HG03460 (cell line): ENCODE measurements at regions not wholly inside any gene's neighbourhood (a gene's known extent, or its start where the extent isn't known, plus 50 kb on each side); places are given as distances from the start of the nearest gene placed in this dataset.

Experiments used
- ATAC-seq: cut with Tn5 transposase; IDR thresholded peaks from one replicate; pipeline ENCODE4 v1.9.1; 2021; ENCODE audit not compliant: unreplicated experiment

DNA sequence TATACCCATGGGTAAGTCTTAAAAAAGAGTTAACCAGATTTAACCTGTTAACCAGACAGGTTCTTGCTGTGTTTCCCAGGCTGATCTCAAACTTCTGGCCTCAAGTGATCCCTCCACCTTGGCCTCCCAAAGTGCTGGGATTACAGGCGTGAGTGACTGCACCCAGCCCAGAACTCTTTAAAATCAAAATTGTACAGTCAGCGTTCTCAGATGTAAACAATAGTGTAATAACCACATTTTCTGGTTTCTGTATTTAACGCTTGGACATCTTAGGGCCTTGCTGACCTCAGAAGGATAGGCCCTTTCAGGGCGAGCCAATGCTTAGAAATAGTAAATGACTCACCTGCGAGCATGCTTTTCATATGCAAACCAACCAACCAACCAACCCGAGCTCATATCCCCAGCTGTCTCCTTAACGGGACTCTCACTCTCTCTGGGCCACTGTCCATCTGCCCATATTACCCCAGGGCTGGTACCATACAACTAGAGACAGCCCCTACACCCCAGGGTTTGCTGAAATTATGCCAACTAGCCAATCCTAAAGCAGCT is 415.0 kb upstream of the XYLT1 start:
- ATAC-seq: no peak

DNA sequence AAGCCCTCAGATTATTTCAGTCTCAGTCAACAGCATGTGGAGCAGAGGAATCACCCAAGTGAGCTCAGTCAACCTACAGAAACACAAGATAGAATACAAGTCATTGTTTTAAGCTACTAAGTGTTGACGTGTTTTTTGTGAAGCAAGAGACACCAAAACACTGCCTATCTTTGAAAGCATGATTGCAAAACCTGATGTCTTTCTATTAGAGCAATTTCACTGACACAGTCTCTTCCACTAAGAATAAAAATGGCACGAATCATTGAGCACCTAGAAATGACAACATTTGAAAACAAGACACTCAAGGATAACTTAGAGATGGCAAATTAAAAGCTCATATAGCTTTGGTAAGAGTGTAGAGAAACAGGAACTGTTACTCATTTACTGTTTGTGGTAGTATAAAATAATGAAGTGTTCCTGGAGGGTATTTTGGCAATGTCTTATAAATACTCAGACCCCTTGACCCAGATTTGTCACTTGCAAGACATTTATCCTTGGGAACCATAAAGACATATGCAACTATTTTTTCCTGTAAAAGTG is 407.1 kb upstream of the XYLT1 start:
- no peak for ATAC-seq

DNA sequence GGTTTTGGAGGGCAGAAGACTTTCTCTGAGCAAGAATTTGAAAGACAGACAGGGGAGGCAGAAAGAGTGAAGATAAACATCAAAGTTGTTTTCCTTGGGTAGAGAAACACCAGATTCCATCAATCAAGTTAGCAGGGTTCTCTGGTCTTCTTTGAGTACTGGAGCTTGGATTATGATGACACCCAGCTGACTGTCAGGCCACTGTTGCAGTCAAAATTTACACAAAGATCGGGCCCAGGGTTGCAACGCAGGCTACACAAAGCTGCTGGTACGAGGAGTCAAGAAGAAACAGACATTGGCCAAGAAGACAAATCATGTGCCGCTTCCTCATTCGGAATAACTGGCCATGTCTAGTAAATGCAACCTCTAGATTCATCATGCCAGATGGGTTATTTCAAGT is 396.2 kb upstream of the XYLT1 start:
- no peak for ATAC-seq

GRCh38 chr16:17861981-17862479 is 391.3 kb upstream of the XYLT1 start:
- ATAC-seq: no peak

- ATAC-seq: no peak
These were observed 387.3 kb upstream of the XYLT1 start for GRCh38 chr16:17858061-17858460.

- no peak for ATAC-seq
These were observed 383.2 kb upstream of the XYLT1 start for GRCh38 chr16:17853958-17854357.

DNA sequence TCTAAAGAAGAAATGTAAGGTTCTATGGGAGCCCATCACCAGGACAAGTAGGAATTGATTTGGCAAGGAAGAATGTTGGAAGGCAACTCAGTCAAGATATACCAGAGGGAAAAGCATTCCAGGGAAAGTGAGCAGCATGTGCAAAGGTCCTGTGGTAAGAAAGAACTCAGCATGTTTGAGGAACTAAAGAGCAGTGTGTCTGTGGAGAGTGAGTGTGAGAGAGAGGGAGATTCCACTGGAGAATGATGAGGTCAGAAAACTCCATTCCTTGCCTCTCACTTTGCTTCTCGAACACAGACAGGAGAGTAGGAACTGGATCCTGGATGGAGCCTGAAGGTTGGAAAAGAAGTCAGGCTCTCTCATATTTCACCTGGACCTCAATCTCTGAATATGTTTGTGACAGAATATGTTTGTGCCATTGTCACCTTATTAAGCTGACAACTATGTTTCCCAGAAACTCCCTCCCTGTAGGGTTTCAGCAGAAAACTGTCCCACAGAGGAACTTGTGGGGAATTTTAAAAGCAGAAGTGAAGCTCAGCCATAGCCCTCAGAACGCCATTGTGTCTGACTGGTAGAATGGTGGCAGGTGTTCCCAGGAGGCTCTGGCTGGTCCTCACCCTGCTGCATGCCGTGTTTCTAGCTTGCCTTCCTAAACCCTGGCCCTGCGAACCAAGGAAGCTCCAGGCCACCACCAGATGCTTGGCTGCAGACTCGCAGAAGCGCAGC is 382.4 kb upstream of the XYLT1 start:
- no peak for ATAC-seq

DNA sequence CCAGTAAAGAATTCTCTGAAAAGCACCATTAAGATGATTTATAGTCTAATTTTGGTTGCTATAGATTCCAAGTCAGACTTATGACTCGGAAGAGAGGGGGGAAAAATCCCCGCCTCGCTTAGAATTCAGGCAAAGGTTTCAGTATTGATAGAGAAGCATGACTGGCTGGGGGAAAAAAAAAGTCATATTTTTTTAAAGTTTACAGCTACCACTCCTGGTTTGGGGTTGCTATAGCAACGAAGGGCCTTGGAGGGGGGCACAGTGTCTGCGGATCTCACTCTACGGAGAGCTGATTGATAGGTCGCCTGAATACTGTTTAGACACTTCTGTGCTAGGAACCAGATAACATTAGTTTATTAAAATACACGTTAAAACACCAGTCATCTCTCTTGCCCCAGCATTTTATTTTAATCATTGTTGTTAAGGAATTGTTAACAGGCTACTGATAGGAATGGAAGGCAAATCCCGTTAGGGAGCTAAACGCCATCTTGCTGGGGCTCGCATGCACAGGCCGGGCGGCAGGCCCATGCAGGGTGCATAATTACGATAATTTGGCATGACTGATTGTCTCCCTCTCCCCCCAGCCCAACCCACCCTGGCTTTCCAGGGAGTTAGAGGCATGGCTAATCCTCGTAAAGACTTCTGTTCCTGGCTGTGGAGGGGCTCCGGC is 380.0 kb upstream of the XYLT1 start:
- ATAC-seq: no peak

GRCh38 chr16:17847234-17847795 is 376.6 kb upstream of the XYLT1 start:
- ATAC-seq: no peak

GRCh38 chr16:17846030-17846429 is 375.3 kb upstream of the XYLT1 start:
- ATAC-seq: no peak

- no peak for ATAC-seq
These were observed 374.3 kb upstream of the XYLT1 start for GRCh38 chr16:17845031-17845430.

DNA sequence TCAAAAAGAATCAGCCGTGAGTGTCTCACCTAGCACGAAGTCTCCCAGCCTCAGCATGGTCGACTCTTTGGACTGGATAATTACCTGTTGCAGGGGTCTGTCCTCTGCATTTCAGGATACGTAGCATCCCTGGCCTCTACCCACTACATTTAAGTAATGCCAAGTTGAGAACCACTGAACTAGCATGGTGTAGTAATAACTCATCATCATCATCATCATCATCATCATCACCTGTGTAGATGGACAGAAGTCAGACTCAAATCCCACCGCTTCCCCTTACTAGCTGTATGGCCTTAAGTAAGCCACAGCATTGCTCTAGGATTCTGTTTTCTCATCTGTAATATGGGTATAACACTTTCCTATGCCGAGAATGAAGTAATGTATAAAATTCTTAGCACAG is 373.1 kb upstream of the XYLT1 start:
- no peak for ATAC-seq

DNA sequence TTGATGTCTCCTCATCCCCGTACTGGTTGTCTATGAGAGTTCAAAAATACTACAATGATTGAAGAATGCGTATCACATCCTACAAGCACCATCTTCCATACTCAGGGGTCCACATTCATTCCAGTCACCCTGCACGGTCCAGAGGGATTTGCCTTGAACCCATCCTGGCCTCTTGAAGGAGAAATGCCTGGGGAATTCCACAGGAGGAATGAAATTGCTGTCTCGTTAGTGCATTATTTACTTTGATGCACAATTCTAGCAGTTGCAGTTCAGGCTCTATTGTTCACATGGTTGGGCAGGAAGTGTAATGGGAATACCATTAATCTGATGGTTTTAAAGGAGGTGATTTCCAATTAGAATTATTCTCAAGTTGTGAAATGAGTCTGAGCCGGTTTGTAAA is 369.1 kb upstream of the XYLT1 start:
- no peak for ATAC-seq

GRCh38 chr16:17839272-17839671 is 368.5 kb upstream of the XYLT1 start:
- ATAC-seq: no peak

DNA sequence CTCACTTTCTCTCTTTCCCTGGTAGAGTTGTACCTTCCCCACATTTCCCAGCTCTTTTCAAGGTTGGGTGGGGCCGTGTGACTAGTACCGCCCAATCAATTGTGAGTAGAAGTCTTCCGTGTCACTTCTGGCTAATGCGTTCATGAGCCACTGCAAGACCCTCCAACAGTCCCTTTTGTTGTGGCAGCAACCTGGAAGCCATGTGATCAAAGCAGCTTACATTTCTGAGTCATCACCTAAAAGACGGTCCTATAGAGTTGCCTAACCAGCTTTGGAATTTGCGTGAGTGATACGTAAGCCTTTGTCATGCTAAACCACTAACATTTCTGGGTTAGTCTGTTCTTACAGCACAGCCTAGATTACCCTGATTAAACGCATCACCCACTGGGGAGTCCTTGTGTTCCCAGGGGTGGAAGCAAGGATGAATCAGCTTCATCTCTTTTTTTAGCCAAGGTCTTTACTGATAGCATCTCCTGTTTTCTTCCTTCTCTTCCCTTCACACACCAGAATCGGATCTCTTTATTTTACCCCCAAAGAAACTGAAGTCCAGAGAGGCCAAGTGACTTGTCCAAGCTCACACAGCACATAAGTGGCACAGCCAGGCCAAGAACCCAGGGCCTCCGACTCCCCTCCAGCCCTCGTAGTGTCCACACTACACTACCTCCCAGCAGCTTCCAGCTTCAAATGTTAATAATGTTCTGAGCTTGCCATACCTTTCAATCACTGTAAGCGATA is 366.3 kb upstream of the XYLT1 start:
- no peak for ATAC-seq

GRCh38 chr16:17835118-17835876 is 364.5 kb upstream of the XYLT1 start:
- ATAC-seq: no peak

- no peak for ATAC-seq
These were observed 362.0 kb upstream of the XYLT1 start for GRCh38 chr16:17832738-17833137.

DNA sequence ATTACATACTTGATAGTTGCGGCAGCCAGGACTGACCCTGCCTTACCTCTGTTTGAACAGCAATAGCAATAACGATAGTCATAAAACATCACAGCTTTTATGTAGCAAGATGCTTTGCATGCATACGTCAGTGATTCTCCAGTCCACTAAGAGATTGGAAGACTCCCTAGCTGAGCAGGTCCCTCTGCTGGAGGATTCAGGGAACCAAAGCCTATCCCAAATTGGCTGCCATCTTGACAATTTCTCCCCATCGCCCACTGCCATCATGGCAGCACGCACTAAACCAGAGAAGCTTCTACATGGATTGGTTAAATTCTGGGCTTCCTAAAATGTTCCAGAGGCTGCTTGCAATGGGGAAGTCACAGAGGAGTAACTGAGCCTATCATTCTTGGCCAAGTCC is 360.6 kb upstream of the XYLT1 start:
- ATAC-seq: no peak

- no peak for ATAC-seq
These were observed 359.9 kb upstream of the XYLT1 start for GRCh38 chr16:17830651-17831050.

- ATAC-seq: no peak
These were observed 359.1 kb upstream of the XYLT1 start for GRCh38 chr16:17829811-17830210.
